ENCODE measurements at regions not wholly inside any gene's neighbourhood (a gene's known extent, or its start where the extent isn't known, plus 50 kb on each side); places are given as distances from the start of the nearest gene placed in this dataset.

- H3K36me3 ChIP-seq (ENCODE audit: control insufficient read depth in 1 of 2, insufficient read depth in 2 of 2, low read length in 2 of 2) = no peaks in the 10 kb centered on the region
- H3K4me3 ChIP-seq (replicated peaks in 1 of 2; ENCODE audit: low read depth in 1 of 2, low read length in 2 of 2) = no peak overlapping the region
- ChIA-PET RAD21 (ENCODE audit: low non-redundant PET in 1 of 2, low total read pairs in 2 of 2, uncharacterized antibody in 2 of 2, unreplicated experiment in 2 of 2) (no interaction called here), POLR2A (no interaction called here), CTCF (no interaction called here)
- no peak overlapping the region for H3K4me2 ChIP-seq (ENCODE audit: low read length)
- intact Hi-C loops (cut with micrococcal nuclease) = no loop called here
- DNase-seq (ENCODE audit: low read depth, low spot score) (no peak), ATAC-seq (no peak)
- H3K9ac ChIP-seq (ENCODE audit: low read length) = no peak overlapping the region
- H2AFZ ChIP-seq (ENCODE audit: low read depth, low read length, poor library complexity, severe bottlenecking) = no peak overlapping the region
- no peak overlapping the region for H3K27ac ChIP-seq (ENCODE audit: low read depth, low read length)
- no TSS peak for BruUV-seq (replicated peaks)
- no peaks in the 10 kb centered on the region for H3K79me2 ChIP-seq (ENCODE audit: insufficient read depth, low read length)
- H3K9me3 ChIP-seq (ENCODE audit: control insufficient read depth in 1 of 2, insufficient read depth in 1 of 2, low read depth in 1 of 2, low read length in 2 of 2) = no peaks in the 10 kb centered on the region
- H3K4me1 ChIP-seq (ENCODE audit: control insufficient read depth in 1 of 2, insufficient read depth in 2 of 2, low read length in 2 of 2) = peaks cover 7 to 11% of the 10 kb centered on the region in 2 experiments; a peak in 3 of 4 replicates
- TF ChIP-seq POLR2AphosphoS5 (IDR thresholded peaks at IDR 0.05; ENCODE audit: low read depth, low read length) = no peak
- TF ChIP-seq EZH2 (IDR thresholded peaks at IDR 0.05) = no peak
- no peak for TF ChIP-seq JUND (IDR thresholded peaks at IDR 0.05)
- no peak for TF ChIP-seq SRF (IDR thresholded peaks at IDR 0.05; ENCODE audit: low read depth)
- H3K9me2 ChIP-seq (ENCODE audit: insufficient read depth) = no peaks in the 10 kb centered on the region
- peaks cover 55% of the 10 kb centered on the region for H3K27me3 ChIP-seq (ENCODE audit: insufficient read depth, low read length)
- H4K20me1 ChIP-seq (ENCODE audit: insufficient read depth) = no peaks in the 10 kb centered on the region
These were observed 54.9 kb downstream of the KLHDC7A start for GRCh38 chr1:18535391-18536210.

GRCh38 chr1:18536356-18536755, 55.6 kb downstream of the KLHDC7A start:
- H3K4me1 ChIP-seq (ENCODE audit: control insufficient read depth in 1 of 2, insufficient read depth in 2 of 2, low read length in 2 of 2) = peaks cover 4% of the 10 kb centered on the region in 2 experiments; a peak in 2 of 4 replicates
- H3K4me3 ChIP-seq (replicated peaks in 1 of 2; ENCODE audit: low read depth in 1 of 2, low read length in 2 of 2) = no peak overlapping the region
- ATAC-seq (no peak), DNase-seq (ENCODE audit: low read depth, low spot score) (no peak)
- ChIA-PET POLR2A (no interaction called here), CTCF (interaction anchor here (0.8 to 1.0 kb wide), 2 partner anchors 20 to 39 kb away, joined by 3 to 4 read pairs; no protein-coding TSS in a partner anchor), RAD21 (ENCODE audit: low non-redundant PET in 1 of 2, low total read pairs in 2 of 2, uncharacterized antibody in 2 of 2, unreplicated experiment in 2 of 2) (no interaction called here)
- no peak overlapping the region for H3K4me2 ChIP-seq (ENCODE audit: low read length)
- intact Hi-C loops (cut with micrococcal nuclease) = no loop called here
- H3K9me3 ChIP-seq (ENCODE audit: control insufficient read depth in 1 of 2, insufficient read depth in 1 of 2, low read depth in 1 of 2, low read length in 2 of 2) = no peaks in the 10 kb centered on the region
- no peaks in the 10 kb centered on the region for H3K79me2 ChIP-seq (ENCODE audit: insufficient read depth, low read length)
- H3K27me3 ChIP-seq (ENCODE audit: insufficient read depth, low read length) = peaks cover 54% of the 10 kb centered on the region
- no peak overlapping the region for H3K27ac ChIP-seq (ENCODE audit: low read depth, low read length)
- H4K20me1 ChIP-seq (ENCODE audit: insufficient read depth) = no peaks in the 10 kb centered on the region
- H3K36me3 ChIP-seq (ENCODE audit: control insufficient read depth in 1 of 2, insufficient read depth in 2 of 2, low read length in 2 of 2) = no peaks in the 10 kb centered on the region
- H2AFZ ChIP-seq (ENCODE audit: low read depth, low read length, poor library complexity, severe bottlenecking) = no peak overlapping the region
- H3K9ac ChIP-seq (ENCODE audit: low read length) = no peak overlapping the region
- TF ChIP-seq POLR2A (IDR thresholded peaks at IDR 0.05; ENCODE audit: borderline replicate concordance, extremely low read depth, insufficient read depth, insufficient read length) (no peak), EZH2 (IDR thresholded peaks at IDR 0.05) (no peak), CEBPB (IDR thresholded peaks at IDR 0.05; ENCODE audit: low read depth) (no peak), JUND (IDR thresholded peaks at IDR 0.05) (no peak), REST (IDR thresholded peaks at IDR 0.05; ENCODE audit: low read depth) (no peak), ZBTB33 (IDR thresholded peaks at IDR 0.05; ENCODE audit: extremely low read depth, insufficient replicate concordance, low read length) (no peak), ELF1 (IDR thresholded peaks at IDR 0.05; ENCODE audit: borderline replicate concordance, low read depth) (no peak), SRF (IDR thresholded peaks at IDR 0.05; ENCODE audit: low read depth) (no peak), SIN3A (IDR thresholded peaks at IDR 0.05; ENCODE audit: low read depth) (no peak), YY1 (IDR thresholded peaks at IDR 0.05; ENCODE audit: extremely low read depth, insufficient replicate concordance, low read depth, low read length) (no peak)
- BruUV-seq (replicated peaks) = no TSS peak
- no peaks in the 10 kb centered on the region for H3K9me2 ChIP-seq (ENCODE audit: insufficient read depth)

Data from HCT116 (cell line).